ENCODE measurements at regions not wholly inside any gene's neighbourhood (a gene's known extent, or its start where the extent isn't known, plus 50 kb on each side); places are given as distances from the start of the nearest gene placed in this dataset.
"Not testable (repeated sequence)": the region's sequence is repeated elsewhere in the genome, so short reads cannot be mapped to it uniquely, and the experiment has no call there.

DNA sequence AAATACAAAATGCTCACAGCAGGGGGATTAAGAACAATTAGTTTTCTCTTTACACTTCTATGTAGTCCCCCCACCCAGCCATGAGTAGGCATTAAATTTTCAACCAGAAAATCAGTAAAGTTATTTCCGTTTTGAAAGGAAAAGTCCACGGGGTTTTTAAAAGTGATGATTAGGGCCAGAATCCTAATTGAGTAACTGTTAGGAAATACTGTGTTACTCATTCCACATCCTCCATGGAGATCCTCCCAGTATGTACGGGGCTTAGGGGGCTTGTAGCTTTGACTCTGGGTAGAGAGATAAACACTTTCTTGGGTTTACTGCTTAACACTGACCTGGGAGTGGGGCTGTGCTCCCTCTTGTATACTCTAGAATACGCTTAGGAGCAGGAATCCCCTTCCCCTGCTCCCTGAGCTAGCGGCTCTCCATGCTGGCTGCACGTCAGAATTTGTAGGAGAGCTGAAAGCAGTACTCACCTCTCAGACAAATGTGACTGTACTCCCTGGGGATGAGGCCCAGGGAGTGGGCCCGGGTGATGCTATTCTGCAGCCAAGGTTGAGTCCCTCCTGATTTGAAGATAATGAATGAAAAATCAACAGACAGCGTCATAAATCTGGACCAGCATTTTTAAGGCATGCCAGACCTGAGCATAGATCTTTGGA lies 100.5 kb downstream of the SLC4A3 start:
- no peak for DNase-seq

GRCh38 chr2:219728991-219729487 lies 101.6 kb downstream of the SLC4A3 start:
- peak; percentile 81 for DNase-seq

GRCh38 chr2:219731173-219731572 lies 103.7 kb downstream of the SLC4A3 start:
- DNase-seq, result no peak

- DNase-seq, result no peak
These were observed 105.7 kb downstream of the SLC4A3 start for GRCh38 chr2:219733106-219733505.

DNA sequence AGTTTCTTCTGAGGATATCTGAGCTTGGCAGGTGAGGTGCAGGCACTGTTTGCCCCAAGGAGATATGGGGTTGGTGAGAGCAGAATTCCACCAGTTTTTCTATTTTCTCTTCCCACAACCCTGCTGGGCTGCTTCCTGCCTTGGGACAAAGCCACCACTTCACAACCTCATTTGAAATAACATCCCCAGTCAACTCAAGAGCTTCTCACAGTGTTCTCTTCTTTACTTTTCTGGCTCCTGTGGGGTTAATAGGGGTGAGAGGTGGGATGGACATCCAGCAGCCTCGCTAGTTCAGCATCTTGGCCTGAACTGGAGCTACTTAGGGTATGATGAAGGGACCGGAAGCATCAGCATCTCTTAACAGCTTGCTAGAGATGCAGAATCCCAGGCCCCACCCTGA lies 106.3 kb downstream of the SLC4A3 start:
- DNase-seq, result no peak

- DNase-seq, result peak; percentile 72
These were observed 108.8 kb downstream of the SLC4A3 start for GRCh38 chr2:219736209-219736608.

DNA sequence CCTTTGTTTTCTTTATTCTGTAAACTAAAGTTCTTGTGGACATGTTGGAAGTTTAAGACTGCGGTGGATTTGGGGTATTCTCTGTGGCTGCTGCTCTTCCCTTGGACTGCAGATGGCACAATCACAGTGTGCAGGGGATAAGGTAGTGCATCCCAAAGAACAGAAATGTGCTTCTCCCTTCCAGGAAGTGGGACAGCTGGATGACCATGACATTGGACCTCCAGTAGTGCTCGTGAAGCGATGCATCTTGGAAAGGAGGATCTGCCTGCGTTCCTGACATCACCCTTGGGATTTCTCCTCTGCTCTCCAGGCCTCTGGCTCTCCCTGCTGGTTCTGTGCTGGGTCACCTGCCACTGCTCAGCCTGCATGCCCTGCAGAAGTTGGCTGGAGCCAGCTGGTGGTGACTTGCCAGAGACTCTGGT lies 109.9 kb downstream of the SLC4A3 start:
- no peak for DNase-seq

DNA sequence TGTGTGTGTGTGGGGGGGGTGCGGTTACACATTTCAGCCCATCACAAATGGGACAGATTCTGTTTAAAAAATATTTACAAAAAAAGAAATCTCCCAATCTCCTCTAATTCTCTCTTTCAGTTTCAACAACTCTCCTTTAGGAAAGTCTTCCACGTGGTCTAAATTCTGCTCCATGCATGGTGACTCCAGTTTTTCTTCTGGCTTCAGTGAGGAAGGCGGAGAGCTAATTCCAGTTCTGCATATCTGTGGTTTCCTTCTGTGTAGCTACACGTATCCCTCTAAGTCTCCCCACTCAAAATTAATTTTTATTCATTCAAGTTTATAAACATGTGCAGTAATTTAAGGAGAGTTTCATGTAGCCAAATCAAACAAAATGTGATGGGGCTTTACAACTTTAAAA lies 111.6 kb downstream of the SLC4A3 start:
- no peak for DNase-seq

DNA sequence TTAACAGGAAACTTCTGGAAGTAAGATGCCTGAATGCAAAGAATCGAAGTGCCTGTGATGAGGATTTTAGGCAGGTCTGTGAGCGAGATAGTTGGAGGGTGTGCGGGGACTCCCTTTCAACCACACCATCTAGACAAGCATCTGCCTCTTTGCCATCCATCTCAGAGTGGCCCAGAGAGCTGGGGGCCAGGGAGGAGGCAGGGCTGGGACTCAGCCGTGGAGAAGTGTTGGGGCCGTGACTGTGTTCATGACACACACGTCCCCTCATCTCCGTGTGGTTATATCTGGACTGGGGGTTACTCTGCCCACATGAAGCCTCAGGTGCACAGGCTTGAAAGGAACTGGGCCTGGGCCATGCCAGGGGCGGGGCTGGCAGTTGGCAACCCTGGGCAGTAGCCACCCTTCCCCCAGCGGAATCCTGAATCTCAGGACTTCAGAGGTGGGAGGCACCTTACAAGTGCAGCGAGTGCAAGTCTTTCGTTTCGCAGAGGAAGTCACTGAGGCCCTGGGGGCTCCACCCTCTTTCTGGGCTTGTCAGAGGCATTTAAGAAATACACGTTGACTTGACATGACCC lies 112.5 kb downstream of the SLC4A3 start:
- no peak for DNase-seq

DNA sequence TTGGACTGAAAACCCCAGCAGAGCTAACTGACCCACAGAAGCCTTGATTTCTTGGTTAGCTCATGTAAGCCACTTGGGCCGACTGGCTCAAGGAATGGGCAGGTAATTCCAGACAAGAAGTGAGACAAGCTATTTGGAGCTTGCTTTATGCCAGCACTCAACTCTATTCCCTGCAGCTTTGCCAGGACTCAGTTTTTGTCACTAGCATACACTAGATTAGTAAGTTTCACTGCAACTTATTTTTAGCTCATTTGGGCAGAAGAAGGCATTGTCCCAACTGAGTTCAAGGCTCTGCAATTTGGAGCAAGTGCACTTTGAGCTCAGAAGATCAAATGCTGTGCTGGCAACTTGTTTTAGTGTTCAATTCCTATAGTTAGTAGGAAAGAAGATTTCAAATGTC lies 116.1 kb downstream of the SLC4A3 start:
- DNase-seq, result no peak

DNA sequence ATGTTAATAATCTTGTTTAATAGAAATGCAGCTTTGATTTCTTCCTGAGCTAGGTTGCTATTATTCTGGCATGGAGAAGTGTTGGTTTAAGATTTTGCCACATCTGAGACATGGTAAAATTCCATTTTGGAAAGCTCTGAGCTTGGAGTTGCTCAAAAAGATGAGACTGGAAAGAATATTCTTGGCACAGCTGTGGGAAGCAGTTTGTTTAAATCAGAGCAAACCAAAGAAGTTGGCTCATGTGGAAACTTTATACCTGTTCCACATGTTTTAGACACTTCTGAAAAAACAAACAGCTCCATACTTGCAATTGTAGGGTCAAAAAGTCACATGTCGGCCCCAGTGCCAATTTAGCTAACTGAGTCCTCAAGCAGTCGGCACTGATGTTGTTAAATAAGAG lies 116.6 kb downstream of the SLC4A3 start:
- DNase-seq, result no peak

GRCh38 chr2:219744600-219744999 lies 117.2 kb downstream of the SLC4A3 start:
- DNase-seq, result no peak

DNA sequence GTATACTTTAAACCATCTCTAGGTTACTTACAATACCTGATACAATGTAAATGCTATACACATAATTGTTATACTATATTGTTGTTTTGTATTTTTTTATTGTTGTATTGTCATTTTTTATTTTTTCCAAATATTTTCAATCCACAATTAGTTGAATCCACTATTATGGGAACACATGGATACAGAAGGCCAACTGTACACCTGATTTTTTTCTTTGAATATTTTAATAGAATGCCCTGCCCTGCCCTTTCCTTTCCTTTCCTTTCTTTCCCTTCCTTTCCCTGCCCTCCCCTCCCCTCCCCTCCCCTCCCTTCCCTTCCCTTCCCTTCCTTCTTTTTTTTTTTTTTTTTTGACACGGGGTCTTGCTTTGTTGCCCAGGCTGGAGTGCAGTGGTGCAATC lies 120.2 kb downstream of the SLC4A3 start:
- DNase-seq, result no peak

GRCh38 chr2:219748671-219749570 lies 121.5 kb downstream of the SLC4A3 start:
- DNase-seq, result no peak

- DNase-seq, result not testable (repeated sequence)
These were observed 123.7 kb downstream of the SLC4A3 start for GRCh38 chr2:219751121-219751520.

- no peak for DNase-seq
These were observed 125.3 kb downstream of the SLC4A3 start for GRCh38 chr2:219752726-219753125.

DNA sequence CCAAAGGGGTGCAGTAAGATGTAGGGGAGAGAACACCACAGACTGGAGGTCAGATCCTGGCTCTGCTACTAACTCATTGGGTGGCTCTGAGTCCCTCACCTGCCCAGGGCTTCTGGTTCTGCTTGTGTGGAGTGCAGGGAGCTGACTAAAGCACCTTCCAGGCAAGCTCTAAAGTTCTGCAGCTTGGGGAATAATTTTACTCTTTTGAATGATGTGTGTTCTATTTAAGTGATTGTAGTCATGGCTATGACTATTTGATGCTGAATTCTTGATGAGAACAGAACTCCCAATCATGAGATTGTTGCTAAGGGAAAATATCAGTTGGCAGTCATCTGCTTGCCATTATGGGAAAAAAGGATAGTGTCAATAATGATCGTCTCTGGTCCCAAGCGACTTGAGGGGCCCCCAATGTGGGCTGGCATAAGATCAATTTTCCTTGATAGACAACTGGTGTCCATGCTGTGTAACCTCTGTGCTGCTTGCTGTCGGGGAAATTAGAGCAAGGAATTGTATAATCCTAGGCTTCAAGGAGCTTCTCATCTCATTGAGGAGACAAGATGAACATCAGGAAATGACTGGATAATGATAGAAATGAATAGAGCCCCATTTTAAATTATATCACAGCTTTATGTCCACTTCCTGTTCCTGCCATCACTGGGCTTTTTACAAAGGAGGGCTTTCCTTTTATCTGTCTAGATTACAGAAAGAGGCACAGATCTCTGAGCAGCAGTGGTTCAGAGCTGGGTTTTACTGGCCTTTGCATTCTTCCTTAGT lies 131.7 kb downstream of the SLC4A3 start:
- DNase-seq, result no peak

DNA sequence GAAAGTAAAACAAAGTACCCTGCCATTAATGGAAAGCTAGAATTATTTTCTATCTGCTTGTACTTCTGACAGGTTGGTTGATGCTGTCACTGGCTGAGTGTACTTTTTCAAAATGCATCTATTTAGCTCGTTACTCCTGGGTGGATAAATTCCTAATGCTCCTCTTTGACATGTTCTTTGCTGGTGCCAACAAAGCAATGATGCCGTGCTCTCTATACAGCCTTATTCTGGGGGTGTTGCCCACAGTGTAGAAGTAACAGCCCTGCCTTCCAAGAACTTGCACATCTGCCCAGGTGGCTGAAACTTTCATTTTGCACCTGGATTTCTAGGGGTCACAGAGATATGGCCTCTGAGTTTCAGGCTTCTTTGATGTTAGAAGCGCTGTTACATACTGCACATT lies 132.4 kb downstream of the SLC4A3 start:
- no peak for DNase-seq

GRCh38 chr2:219765231-219765911 lies 137.9 kb downstream of the SLC4A3 start:
- peak; percentile 4 for DNase-seq

DNA sequence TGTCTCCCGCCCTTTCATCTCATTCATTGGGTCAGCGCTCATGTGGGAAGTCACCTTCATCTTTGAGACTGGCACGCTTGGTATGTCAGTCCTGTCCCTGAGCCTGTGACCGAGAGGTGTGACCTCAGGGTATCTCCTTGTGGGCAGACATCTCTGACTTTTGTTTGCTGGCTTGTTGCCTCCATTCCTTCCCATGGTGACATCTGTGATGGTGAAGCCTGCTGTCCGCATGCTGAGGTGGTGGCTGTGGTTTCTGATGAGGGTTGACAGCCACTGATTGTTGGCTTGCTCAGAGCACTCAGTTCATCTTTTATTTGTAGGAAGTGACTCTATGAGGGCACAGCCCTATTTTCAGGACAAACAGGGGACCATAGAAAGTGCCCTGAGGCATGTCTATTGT lies 139.2 kb downstream of the SLC4A3 start:
- DNase-seq, result no peak

- no peak for DNase-seq
These were observed 141.9 kb downstream of the SLC4A3 start for GRCh38 chr2:219769090-219769910.
